ENCODE measurements at regions not wholly inside any gene's neighbourhood (a gene's known extent, or its start where the extent isn't known, plus 50 kb on each side); places are given as distances from the start of the nearest gene placed in this dataset.

- TF ChIP-seq CTCF (IDR thresholded peaks at IDR 0.05) (no peak), POLR2A (IDR thresholded peaks at IDR 0.05) (no peak)
Observed at GRCh38 chr3:1945698-1946097, 153.0 kb upstream of the CNTN4 start.
